B cell (primary cell): ENCODE measurements at regions not wholly inside any gene's neighbourhood (a gene's known extent, or its start where the extent isn't known, plus 50 kb on each side); places are given as distances from the start of the nearest gene placed in this dataset.

Source experiments
- CTCF ChIP-seq: fragments of 200-600 bp; IDR thresholded peaks from one replicate; pipeline ENCODE4 v1.8.0; 2022; ENCODE audit warnings: antibody characterized with exemption, mild to moderate bottlenecking
- EZH2 ChIP-seq: IDR thresholded peaks from 2 replicates; pipeline ENCODE4 v1.6.1; 2012; ENCODE audit warnings: borderline replicate concordance, low read depth, mild to moderate bottlenecking, moderate library complexity, low read length; ENCODE audit not compliant: insufficient read depth, poor library complexity, severe bottlenecking

- no peak for TF ChIP-seq CTCF
- TF ChIP-seq EZH2, result no peak
Observed at GRCh38 chr2:7753777-7754176, 836.6 kb downstream of the RNF144A start.
